ENCODE measurements at regions not wholly inside any gene's neighbourhood (a gene's known extent, or its start where the extent isn't known, plus 50 kb on each side); places are given as distances from the start of the nearest gene placed in this dataset.

DNA sequence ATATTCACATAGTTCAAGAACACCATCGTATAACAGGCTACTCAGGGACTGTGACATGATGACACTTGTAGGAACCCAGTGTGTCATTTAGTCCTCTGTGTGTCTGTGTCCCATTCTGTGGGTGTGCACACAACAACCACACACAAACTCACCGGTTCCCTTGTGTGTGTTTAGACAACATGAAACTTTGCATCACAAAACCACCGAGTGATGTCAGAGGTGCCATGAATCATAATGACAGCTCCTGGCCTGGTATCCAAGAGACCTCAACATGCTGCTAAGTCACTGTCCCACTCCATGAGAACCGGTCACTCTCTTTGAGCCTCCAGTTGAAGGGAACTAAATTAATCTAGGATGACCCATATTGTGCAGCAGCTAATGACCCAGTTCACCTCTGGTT lies 421.3 kb downstream of the PREX1 start:
- TF ChIP-seq POLR2AphosphoS5 (IDR thresholded peaks at IDR 0.05; ENCODE audit: low read depth, low read length): no peak
- no peak for TF ChIP-seq POLR2A (IDR thresholded peaks at IDR 0.05; ENCODE audit: low read depth, low read length)
